Kidney epithelial cell (primary cell): ENCODE measurements at regions not wholly inside any gene's neighbourhood (a gene's known extent, or its start where the extent isn't known, plus 50 kb on each side); places are given as distances from the start of the nearest gene placed in this dataset.

Experiments
- DNase-seq: peaks from one replicate; pipeline ENCODE4 v3.0.0-alpha.2; 2010; ENCODE audit warnings: low read depth
- H3K27me3 ChIP-seq: 2 replicates; pipeline ENCODE4 v1.6.0; 2011; ENCODE audit warnings: low read length; ENCODE audit not compliant: control insufficient read depth, insufficient read depth
- H3K36me3 ChIP-seq: 2 replicates; pipeline ENCODE4 v1.5.1; 2011; ENCODE audit warnings: low read length; ENCODE audit not compliant: control insufficient read depth, insufficient read depth
- H3K4me3 ChIP-seq: 2 replicates; pipeline ENCODE4 v1.5.1; 2011; ENCODE audit warnings: low read depth, mild to moderate bottlenecking, control low read depth, low read length
- CTCF ChIP-seq: IDR thresholded peaks from 2 replicates; pipeline ENCODE4 v1.5.1; 2011; ENCODE audit warnings: mild to moderate bottlenecking, moderate library complexity, low read length, control low read depth, inconsistent platforms; ENCODE audit not compliant: insufficient read depth, poor library complexity, severe bottlenecking

- Histone ChIP-seq H3K4me3 (no peak overlapping the region), H3K36me3 (no peaks in the 10 kb centered on the region), H3K27me3 (no peaks in the 10 kb centered on the region)
- TF ChIP-seq CTCF, result no peak
- DNase-seq, result no peak
These were observed 91.1 kb upstream of the TNS3 start for GRCh38 chr7:47672977-47673381.

- H3K4me3 ChIP-seq, result no peak overlapping the region
- no peak for DNase-seq
- no peaks in the 10 kb centered on the region for H3K36me3 ChIP-seq
- no peak for TF ChIP-seq CTCF
- H3K27me3 ChIP-seq, result no peaks in the 10 kb centered on the region
These were observed 90.4 kb upstream of the TNS3 start for GRCh38 chr7:47672271-47672791.

DNA sequence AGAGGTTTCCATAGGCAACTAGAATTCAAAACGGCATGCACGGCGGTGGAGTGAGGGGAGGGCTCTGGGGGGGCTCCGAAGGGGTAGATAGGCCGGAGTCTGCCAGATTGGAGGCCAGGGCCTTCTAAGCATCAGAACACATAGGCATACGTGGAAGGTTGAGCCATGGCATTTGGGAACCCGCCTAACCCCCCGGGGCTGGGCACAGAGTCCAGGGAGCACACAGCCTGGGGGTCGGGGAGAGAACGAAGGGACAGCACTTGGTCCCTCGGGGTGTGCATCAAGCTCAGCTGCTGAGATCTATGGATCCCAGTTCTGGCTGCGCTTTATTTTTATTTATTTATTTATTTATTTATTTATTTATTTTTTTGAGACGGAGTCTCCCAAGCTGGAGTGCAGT is 89.4 kb upstream of the TNS3 start:
- TF ChIP-seq CTCF, result no peak
- no peaks in the 10 kb centered on the region for H3K27me3 ChIP-seq
- DNase-seq, result no peak
- no peaks in the 10 kb centered on the region for H3K36me3 ChIP-seq
- H3K4me3 ChIP-seq, result no peak overlapping the region

GRCh38 chr7:47670729-47671128 is 88.8 kb upstream of the TNS3 start:
- Histone ChIP-seq H3K4me3 (no peak overlapping the region), H3K36me3 (no peaks in the 10 kb centered on the region), H3K27me3 (no peaks in the 10 kb centered on the region)
- no peak for TF ChIP-seq CTCF
- no peak for DNase-seq

DNA sequence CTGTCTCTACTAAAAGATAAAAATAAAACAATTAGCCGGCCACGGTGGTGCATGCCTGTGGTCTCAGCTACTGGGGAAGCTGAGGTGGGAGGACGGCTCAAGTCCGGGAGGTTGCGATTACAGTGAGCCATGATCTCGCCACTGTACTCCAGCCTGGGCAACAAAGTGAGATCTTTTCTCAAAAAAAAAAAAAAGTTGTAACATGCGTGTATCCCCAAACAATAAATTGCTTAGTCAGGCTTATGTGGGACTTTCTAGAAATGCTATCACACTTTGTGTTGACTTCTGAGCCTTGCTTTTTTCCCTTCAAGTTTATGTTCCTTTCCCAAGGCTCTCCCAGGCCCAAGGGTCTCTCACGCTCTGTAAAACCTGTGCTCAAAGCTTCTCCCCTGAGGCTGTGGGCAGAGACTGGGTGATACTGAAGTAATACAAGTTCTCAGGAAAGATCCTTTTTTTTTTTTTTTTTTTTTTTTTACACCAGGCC is 88.0 kb upstream of the TNS3 start:
- H3K36me3 ChIP-seq, result no peaks in the 10 kb centered on the region
- H3K27me3 ChIP-seq, result no peaks in the 10 kb centered on the region
- TF ChIP-seq CTCF, result no peak
- peak; percentile 31 for DNase-seq
- H3K4me3 ChIP-seq, result no peak overlapping the region

DNA sequence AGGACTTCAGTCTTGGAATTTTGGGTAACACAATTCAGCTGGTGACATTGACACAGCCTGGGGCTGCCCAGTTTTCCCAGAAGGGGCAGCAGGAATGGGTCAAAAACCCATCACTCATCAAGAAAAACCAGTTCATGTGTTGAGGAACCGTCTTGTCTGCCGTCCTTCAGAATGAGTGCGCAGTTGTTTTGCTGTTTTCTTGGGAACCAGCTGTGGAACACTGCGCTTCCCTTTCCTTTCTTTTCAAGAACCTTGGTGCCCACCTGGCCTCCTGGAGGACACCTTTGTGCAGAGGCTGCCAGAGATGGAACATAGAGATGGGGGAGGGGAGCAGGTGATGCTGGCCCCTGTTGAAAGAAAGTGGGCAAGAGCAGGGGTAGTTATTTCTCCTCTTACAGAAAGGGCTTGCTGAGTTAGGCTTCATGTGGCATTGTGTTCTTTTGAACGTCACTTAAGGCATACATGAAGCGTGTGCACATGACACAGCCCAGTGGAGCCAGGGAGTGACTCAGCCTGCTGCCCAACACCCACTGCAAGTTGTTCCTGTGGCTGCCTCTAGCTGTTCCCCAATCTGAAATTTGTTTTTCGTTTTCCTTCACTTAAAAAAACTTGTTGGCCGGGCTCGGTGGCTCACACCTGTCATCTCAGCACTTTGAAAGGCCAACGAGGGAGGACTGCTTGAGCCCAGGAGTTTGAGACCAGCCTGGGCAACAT is 87.4 kb upstream of the TNS3 start:
- DNase-seq, result peak; percentile 92
- Histone ChIP-seq H3K4me3 (no peak overlapping the region), H3K27me3 (no peaks in the 10 kb centered on the region), H3K36me3 (no peaks in the 10 kb centered on the region)
- peak; percentile 5 for TF ChIP-seq CTCF
